Uterus (tissue), 2 donors: ENCODE measurements at regions not wholly inside any gene's neighbourhood (a gene's known extent, or its start where the extent isn't known, plus 50 kb on each side); places are given as distances from the start of the nearest gene placed in this dataset.
"Not testable (repeated sequence)": the region's sequence is repeated elsewhere in the genome, so short reads cannot be mapped to it uniquely, and the experiment has no call there.

Experiments used
- POLR2A ChIP-seq, 2 donors: fragments of 450-650 bp; IDR thresholded peaks; one replicate each; pipeline ENCODE4 v1.6.1; 2016; ENCODE audit warnings: antibody characterized with exemption in 2 of 2, mild to moderate bottlenecking in 1 of 2, moderate library complexity in 1 of 2
- TF ChIP-seq, protein P1 (sequence below), 4 experiments: fragments of 200-600 bp in 2 of 4; fragments of 450-650 bp in 2 of 4; sonication (generic) in 2 of 4; IDR thresholded peaks; one replicate each; pipeline ENCODE4 v1.5.1; 2016 to 2019; ENCODE audit warnings: antibody characterized with exemption in 4 of 4, mild to moderate bottlenecking in 2 of 4, moderate library complexity in 1 of 4

DNA sequence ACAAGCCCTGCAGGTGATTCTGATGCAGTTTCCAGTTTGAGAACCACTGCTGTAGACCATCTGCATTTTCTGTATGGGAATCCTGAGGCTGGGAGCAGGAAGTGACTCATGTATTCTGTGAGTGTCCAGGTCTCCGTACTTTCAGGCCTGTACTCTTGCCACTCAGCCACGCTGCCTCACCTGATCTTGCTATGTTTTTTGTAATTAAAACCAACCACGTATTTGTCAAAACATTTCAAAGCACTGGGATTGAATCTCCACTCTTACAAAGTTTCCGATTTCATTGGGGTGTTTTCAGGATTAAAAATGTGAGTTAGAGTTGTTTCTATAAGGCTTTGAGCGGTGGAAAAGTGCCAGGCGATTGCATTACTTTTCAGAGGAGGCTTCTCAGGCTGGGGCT is 2907.5 kb downstream of the RPIA start:
- TF ChIP-seq, protein P1, sequence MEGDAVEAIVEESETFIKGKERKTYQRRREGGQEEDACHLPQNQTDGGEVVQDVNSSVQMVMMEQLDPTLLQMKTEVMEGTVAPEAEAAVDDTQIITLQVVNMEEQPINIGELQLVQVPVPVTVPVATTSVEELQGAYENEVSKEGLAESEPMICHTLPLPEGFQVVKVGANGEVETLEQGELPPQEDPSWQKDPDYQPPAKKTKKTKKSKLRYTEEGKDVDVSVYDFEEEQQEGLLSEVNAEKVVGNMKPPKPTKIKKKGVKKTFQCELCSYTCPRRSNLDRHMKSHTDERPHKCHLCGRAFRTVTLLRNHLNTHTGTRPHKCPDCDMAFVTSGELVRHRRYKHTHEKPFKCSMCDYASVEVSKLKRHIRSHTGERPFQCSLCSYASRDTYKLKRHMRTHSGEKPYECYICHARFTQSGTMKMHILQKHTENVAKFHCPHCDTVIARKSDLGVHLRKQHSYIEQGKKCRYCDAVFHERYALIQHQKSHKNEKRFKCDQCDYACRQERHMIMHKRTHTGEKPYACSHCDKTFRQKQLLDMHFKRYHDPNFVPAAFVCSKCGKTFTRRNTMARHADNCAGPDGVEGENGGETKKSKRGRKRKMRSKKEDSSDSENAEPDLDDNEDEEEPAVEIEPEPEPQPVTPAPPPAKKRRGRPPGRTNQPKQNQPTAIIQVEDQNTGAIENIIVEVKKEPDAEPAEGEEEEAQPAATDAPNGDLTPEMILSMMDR (IDR thresholded peaks at IDR 0.05) = not testable (repeated sequence)
- TF ChIP-seq POLR2A (IDR thresholded peaks at IDR 0.05) = not testable (repeated sequence)
